ENCODE measurements at regions not wholly inside any gene's neighbourhood (a gene's known extent, or its start where the extent isn't known, plus 50 kb on each side); places are given as distances from the start of the nearest gene placed in this dataset.
"Not testable (repeated sequence)": the region's sequence is repeated elsewhere in the genome, so short reads cannot be mapped to it uniquely, and the experiment has no call there.

DNA sequence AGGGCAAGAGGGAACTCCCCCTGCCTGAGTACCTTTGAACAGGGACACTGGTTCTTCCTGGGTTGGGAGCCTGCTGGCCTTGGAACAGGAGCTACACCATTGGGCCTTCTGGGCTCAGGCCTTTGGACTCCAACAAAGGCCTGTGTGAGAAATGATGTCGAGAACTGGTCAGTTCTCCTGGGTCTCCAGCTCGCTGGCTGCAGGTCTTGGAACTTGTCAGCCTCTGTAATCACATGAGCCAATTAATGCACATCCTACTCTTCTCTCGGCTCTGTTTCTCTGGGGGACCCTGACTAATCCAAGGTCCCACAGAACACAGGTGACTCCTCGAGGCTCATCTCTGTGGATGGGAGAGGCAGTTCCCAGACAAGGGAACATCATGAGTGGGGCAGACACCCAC is 104.7 kb upstream of the PLGLB2 start:
- DNase-seq (ENCODE audit: low read depth) = not testable (repeated sequence)

DNA sequence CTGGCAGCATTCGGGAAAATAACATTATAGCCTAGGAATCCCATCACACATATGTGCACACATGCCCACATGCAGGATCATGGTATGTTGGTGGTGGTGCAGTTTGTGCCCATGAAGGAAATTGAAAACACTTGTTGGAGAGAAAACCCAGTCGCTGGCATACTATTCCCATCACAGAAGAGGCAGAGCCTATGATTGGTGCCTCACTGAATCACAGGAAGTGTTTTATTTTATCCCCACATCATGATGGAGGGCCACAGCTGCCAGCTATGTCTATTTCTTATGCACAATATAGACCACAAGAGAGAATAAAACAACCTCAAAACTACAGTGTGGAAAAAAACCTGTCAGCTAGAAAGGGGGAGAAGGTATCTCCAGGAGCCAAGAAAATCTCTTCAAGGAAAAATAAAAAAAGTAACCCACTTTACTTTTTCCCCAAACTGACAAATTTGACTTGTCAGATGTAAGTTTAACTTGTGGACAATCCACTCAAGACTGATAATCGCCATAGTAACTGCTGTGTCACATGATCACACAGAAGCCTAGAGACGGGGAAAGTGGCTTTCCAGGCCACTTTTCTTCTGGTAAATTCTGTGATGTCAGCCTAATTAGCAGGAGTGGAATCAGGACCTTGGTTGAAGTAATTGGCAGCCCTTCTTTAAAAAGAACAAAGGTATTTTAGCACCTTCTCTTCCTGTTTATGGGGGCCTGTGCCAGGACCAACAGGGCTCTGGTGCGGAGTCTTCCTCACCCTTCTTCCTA is 100.0 kb upstream of the PLGLB2 start:
- DNase-seq (ENCODE audit: low read depth) = not testable (repeated sequence)

- not testable (repeated sequence) for DNase-seq (ENCODE audit: low read depth)
These were observed 99.1 kb upstream of the PLGLB2 start for GRCh38 chr2:87648815-87649214.

DNA sequence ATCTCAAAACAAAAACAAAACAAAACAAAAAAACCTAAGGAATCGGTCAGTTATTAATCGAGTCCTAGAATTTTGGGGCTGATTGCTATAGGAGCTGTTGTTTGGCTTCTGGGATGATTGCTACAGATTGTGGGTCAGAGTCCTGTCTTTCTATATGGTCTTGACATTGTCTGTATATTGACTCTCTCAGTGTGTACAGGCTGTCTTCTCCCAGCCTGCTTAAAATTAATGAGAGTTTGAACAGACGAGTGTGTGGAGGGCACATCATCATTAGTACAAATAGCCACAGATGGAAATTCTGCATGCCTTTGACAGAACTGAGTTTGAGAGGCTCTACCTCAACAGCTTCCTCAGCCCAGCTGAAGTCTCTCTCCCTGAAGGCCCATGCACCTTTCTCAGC is 98.0 kb upstream of the PLGLB2 start:
- DNase-seq (ENCODE audit: low read depth) = not testable (repeated sequence)

DNA sequence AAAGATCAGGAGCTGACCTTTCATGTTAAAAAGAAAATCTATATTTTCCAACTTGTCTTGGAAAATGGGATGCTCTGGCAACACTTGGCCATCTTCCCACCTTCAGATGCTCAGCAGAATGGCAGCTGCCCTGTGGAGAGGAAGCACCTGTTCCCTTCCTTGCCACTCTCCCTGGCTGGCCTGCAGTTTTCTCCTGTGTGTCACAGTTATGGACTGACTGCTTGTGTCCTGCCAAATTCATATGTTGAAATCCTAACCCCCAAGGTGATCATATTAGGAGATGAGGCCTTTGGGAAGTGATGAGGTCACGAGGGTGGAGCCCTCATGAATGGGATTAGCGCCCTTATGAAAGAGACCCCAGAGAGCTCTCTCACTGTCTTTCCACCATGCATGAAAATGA is 97.0 kb upstream of the PLGLB2 start:
- not testable (repeated sequence) for DNase-seq (ENCODE audit: low read depth)

GRCh38 chr2:87651589-87651988 is 96.3 kb upstream of the PLGLB2 start:
- not testable (repeated sequence) for DNase-seq (ENCODE audit: low read depth)

- not testable (repeated sequence) for DNase-seq (ENCODE audit: low read depth)
These were observed 94.5 kb upstream of the PLGLB2 start for GRCh38 chr2:87653373-87653772.

GRCh38 chr2:87654136-87654814 is 93.6 kb upstream of the PLGLB2 start:
- DNase-seq (ENCODE audit: low read depth) = not testable (repeated sequence)

- not testable (repeated sequence) for DNase-seq (ENCODE audit: low read depth)
These were observed 90.0 kb upstream of the PLGLB2 start for GRCh38 chr2:87657915-87658314.

DNA sequence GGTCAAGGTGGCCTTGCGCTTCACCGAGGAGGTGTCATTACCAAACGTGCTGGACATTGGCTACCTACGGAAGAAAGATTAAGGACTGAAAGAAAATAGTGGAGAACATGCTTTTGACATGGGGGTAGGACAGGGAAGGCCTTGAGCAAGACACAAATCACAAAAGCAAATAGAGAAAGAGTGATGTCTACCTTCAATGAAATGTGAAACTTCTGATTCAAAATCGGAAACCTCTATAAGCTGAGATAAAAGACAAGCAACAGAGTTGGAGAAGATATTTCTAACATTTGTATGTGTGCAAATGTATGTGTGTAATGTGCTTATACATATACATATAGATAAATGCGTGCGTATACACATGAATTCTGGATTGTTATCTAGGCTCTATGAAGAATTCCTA is 89.5 kb upstream of the PLGLB2 start:
- DNase-seq (ENCODE audit: low read depth) = not testable (repeated sequence)

DNA sequence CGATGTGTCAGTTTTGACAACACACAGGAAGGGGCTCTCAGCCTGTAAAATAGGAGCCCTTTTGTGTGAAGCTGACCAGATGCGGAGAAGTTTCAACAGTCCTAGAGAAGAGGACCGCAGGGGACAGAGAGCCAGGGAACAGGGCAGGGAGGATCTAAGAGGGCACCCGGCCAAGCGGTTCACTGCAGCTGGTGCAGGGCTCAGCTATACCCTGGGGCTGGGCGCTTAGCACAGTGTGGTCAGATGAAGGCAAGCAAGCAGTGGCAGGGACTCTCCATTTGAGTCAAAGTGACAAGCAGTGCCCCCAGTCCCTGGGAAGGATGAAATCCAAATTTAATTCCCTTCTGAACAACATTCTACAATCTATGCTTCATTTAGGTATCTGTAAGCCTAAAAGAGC is 88.9 kb upstream of the PLGLB2 start:
- not testable (repeated sequence) for DNase-seq (ENCODE audit: low read depth)

DNA sequence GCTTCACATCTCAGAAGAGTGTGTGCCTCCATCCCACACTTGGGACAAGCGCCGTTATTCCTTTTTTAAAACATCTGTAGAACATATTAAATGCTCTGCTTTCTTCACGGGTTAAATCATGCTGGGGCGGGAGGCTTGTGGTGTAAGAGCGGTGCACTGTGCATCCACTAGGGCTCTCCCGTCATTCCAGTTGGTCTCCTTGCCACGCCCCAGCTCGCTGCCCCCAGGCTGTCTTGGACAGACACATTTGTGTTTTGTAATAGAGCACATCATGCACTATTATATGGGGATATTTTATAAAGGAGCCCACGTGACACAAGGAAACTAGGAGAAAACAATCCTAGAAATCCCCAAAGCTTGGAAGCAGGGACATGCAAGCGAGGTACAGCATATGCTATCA is 87.7 kb upstream of the PLGLB2 start:
- DNase-seq (ENCODE audit: low read depth) = not testable (repeated sequence)

DNA sequence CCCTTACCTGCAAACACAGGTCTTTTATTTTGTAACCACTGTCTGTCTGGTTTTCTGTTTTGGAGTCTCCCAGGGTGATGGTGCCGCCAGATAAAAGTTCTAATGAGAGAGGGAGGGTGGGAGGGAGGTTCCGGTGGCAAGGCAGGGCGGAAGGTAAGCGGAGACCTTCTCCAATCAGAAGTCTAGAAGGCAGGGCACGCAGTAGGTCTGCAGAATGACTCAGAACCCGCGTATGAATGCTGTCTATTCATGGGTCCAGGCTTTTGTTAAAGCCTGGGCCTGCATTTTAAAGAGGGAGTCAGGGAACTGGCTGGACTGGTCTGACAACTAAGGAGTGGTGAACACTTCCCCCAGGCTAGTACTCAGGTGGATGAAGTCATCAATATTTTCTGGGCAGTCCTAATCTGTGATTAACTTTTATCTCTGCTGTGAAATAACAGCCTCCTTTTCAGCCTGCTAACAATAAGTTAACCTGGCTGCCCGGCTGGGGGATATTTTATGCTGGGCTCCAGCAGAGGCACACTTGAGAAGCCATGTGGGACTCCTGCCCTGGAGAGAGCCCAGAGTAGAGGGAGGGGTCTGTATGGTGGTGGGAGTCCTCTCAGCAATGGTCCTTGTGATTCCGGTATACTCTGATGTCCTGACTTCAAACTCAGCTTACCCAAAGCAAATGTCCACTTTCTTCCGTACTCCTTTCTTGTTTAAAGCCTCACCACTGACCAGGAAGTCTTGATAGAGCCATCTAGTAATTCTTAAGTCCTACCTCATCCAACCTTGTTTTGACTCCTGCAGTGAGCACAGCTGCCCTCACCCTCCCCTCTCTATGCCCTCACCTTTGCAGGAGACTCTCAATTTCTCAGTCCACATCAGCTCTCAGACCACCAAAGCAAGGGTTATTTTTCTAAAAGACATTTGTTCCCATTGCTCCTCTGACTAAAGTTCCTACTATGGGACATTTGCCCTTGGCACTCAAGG is 85.3 kb upstream of the PLGLB2 start:
- DNase-seq (ENCODE audit: low read depth) = not testable (repeated sequence)

GRCh38 chr2:87663347-87663746 is 84.5 kb upstream of the PLGLB2 start:
- DNase-seq (ENCODE audit: low read depth) = not testable (repeated sequence)

DNA sequence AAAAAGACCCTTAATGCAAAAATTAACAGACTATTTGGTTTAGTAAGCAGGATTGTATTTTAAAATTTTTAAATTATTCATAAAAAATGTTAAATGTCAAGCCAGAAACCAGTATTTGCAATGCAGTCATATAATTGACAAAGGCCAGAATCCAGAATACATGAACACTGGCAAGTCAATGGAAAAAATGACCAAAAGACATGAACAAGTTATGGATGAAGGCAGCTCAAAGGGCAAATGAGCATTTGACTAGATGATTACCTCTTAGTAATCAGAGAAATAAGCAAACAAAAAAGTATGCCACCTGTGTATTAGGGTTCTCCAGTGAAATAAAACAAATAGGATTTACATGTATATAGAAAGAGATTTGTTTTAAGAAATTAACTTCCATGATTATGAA is 80.9 kb upstream of the PLGLB2 start:
- DNase-seq (ENCODE audit: low read depth) = not testable (repeated sequence)

- DNase-seq (ENCODE audit: low read depth) = not testable (repeated sequence)
These were observed 79.5 kb upstream of the PLGLB2 start for GRCh38 chr2:87668361-87668760.

- DNase-seq (ENCODE audit: low read depth) = not testable (repeated sequence)
These were observed 78.2 kb upstream of the PLGLB2 start for GRCh38 chr2:87669633-87670231.

GRCh38 chr2:87672404-87672803 is 75.5 kb upstream of the PLGLB2 start:
- not testable (repeated sequence) for DNase-seq (ENCODE audit: low read depth)

GRCh38 chr2:87674729-87675128 is 73.2 kb upstream of the PLGLB2 start:
- DNase-seq (ENCODE audit: low read depth) = not testable (repeated sequence)

DNA sequence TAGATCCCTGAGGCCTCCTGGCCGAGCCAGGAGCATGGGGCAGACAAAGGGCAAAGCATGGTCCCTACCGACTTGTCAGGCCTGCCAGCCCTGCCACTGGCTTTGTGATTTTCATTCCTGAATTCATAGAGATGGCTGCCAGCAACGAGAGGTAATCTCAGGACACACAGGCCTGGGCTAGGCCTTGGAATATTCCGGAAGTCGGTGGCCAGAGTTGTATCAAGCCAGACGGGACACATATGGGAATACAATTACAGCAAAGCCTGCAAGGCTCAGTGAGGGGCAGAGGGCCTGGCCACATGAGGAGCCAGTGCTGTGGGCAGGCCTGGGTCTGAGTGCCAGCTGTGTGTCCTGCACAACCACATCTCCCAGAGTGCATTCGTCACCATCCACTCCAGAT is 72.4 kb upstream of the PLGLB2 start:
- DNase-seq (ENCODE audit: low read depth) = not testable (repeated sequence)

DNA sequence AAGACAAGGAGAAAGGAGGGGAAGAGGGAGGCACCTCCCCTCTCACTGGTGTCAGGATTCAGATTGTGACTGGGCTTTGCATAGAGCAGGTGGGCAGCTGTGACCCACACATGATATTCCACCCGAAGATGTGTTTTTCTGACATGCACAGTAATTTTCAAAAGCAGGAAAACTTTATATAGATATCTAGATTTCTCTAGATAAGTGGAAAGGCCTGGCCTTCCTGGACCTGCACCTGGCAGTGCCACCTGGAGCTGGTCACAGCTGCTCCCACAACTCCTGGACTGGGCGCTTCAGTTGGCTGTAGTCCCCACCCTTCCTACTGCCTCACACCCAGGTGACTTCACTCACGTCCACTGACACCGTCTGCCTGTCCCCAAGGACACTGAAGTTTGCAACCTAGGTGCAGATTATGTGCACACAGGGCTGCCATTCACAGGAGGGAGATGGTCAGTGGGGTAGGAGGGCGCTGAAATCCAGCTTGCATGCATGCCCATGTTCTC is 70.4 kb upstream of the PLGLB2 start:
- DNase-seq (ENCODE audit: low read depth) = not testable (repeated sequence)
